Ovary (tissue), 3 donors: ENCODE measurements at regions not wholly inside any gene's neighbourhood (a gene's known extent, or its start where the extent isn't known, plus 50 kb on each side); places are given as distances from the start of the nearest gene placed in this dataset.

Experiments
- EP300 ChIP-seq: sonication (generic); formaldehyde crosslinking; IDR thresholded peaks from one replicate; pipeline ENCODE4 v1.6.1; 2017; ENCODE audit warnings: antibody characterized with exemption
- POLR2A ChIP-seq: fragments of 450-650 bp; IDR thresholded peaks from one replicate; pipeline ENCODE4 v1.6.1; 2017; ENCODE audit warnings: antibody characterized with exemption, mild to moderate bottlenecking, moderate library complexity
- TF ChIP-seq, protein P1 (sequence below), 3 donors: fragments of 450-650 bp in 2 of 3; fragments of 200-600 bp in 1 of 3; IDR thresholded peaks; one replicate each; pipeline versions ENCODE4 v1.5.1 to v1.8.0; 2016 to 2022; ENCODE audit warnings: antibody characterized with exemption in 3 of 3, mild to moderate bottlenecking in 1 of 3
- donor health status: DM: no; HTN: no; CAD: no.

DNA sequence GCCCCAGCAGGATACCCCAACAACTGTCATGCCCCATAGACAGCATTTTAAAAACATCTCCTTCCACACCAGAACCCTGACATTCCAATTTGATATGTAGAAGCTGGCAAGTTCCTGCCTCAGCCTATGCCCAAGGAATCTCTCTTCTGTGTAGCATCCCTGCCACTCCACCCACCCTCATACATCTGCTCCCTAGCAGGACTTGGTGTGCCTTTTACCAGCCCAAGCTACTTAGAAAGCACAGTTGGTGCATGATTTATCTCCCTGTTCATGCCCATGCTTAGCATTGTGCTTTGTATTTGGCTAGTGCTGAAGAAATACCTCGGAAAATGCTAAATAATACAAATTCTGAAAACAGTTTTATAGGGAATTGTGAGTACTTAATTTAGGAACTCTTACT lies 236.9 kb upstream of the HES1 start:
- TF ChIP-seq, protein P1, sequence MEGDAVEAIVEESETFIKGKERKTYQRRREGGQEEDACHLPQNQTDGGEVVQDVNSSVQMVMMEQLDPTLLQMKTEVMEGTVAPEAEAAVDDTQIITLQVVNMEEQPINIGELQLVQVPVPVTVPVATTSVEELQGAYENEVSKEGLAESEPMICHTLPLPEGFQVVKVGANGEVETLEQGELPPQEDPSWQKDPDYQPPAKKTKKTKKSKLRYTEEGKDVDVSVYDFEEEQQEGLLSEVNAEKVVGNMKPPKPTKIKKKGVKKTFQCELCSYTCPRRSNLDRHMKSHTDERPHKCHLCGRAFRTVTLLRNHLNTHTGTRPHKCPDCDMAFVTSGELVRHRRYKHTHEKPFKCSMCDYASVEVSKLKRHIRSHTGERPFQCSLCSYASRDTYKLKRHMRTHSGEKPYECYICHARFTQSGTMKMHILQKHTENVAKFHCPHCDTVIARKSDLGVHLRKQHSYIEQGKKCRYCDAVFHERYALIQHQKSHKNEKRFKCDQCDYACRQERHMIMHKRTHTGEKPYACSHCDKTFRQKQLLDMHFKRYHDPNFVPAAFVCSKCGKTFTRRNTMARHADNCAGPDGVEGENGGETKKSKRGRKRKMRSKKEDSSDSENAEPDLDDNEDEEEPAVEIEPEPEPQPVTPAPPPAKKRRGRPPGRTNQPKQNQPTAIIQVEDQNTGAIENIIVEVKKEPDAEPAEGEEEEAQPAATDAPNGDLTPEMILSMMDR (IDR thresholded peaks at IDR 0.05), result no peak
- TF ChIP-seq POLR2A (no peak), EP300 (no peak)
